HEK293 (cell line): ENCODE measurements at regions not wholly inside any gene's neighbourhood (a gene's known extent, or its start where the extent isn't known, plus 50 kb on each side); places are given as distances from the start of the nearest gene placed in this dataset.

Experiments used
- CTCF ChIA-PET: fragments of 350-600 bp; formaldehyde crosslinking; extraction: SDS; loops from one replicate; lab custom pipeline; 2021; ENCODE audit warnings: antibody characterized with exemption; lab: Yijun Ruan, JAX
- POLR2A ChIA-PET: fragments of 300-600 bp; formaldehyde crosslinking; extraction: SDS; loops from one replicate; lab custom pipeline; 2020; ENCODE audit warnings: antibody characterized with exemption, inconsistent platforms; lab: Yijun Ruan, JAX
- H3K27ac ChIP-seq: fragments of 200-500 bp; sonication (Bioruptor generic); 2 replicates; pipeline ENCODE4 v1.5.1; 2014; ENCODE audit warnings: low read depth, low read length, control low read depth, inconsistent platforms; ENCODE audit errors: extremely low read depth
- H3K36me3 ChIP-seq, 2 experiments: fragments of 200-500 bp in 1 of 2; sonication (Bioruptor generic) in 1 of 2; 1 replicate in 1 of 2; 2 replicates in 1 of 2; pipeline ENCODE4 v1.5.1; 2014 to 2017; ENCODE audit warnings: inconsistent platforms in 2 of 2, low read length in 2 of 2; ENCODE audit not compliant: control insufficient read depth in 2 of 2, insufficient read depth in 1 of 2
- H3K4me1 ChIP-seq: fragments of 200-500 bp; sonication (Bioruptor generic); 2 replicates; pipeline ENCODE4 v1.5.1; 2014; ENCODE audit warnings: mild to moderate bottlenecking, low read length, inconsistent platforms; ENCODE audit not compliant: control insufficient read depth, insufficient read depth
- H3K4me3 ChIP-seq: 2 replicates; pipeline ENCODE4 v1.5.1; 2011; ENCODE audit warnings: low read depth, mild to moderate bottlenecking, control low read depth, low read length, moderate library complexity
- H3K9me3 ChIP-seq: fragments of 200-500 bp; sonication (Bioruptor generic); 2 replicates; pipeline ENCODE4 v1.5.1; 2014; ENCODE audit warnings: low read depth, low read length, inconsistent platforms; ENCODE audit not compliant: control insufficient read depth, insufficient read depth
- GLIS2 ChIP-seq: fragments of 450-650 bp; formaldehyde crosslinking; IDR thresholded peaks from 2 replicates; pipeline ENCODE4 v1.5.1; 2016; ENCODE audit warnings: missing biosample characterization, missing genetic modification characterization
- OSR2 ChIP-seq: fragments of 450-650 bp; formaldehyde crosslinking; IDR thresholded peaks from 2 replicates; pipeline ENCODE4 v1.5.1; 2016; ENCODE audit warnings: missing biosample characterization, missing genetic modification characterization
- SALL2 ChIP-seq: fragments of 450-650 bp; formaldehyde crosslinking; IDR thresholded peaks from 2 replicates; pipeline ENCODE4 v1.5.0; 2017; ENCODE audit warnings: missing biosample characterization, mild to moderate bottlenecking, missing genetic modification characterization, borderline replicate concordance
- ZBTB17 ChIP-seq: fragments of 450-650 bp; formaldehyde crosslinking; IDR thresholded peaks from 2 replicates; pipeline ENCODE4 v1.5.1; 2016; ENCODE audit warnings: missing biosample characterization, missing genetic modification characterization
- ZFHX2 ChIP-seq: fragments of 450-650 bp; formaldehyde crosslinking; conservative IDR thresholded peaks from 2 replicates; pipeline ENCODE4 v1.5.1; 2016; ENCODE audit warnings: missing biosample characterization, missing genetic modification characterization
- ZNF16 ChIP-seq: fragments of 450-650 bp; formaldehyde crosslinking; IDR thresholded peaks from 2 replicates; pipeline ENCODE4 v1.5.1; 2016; ENCODE audit warnings: low read depth, missing biosample characterization, missing genetic modification characterization
- ZNF211 ChIP-seq: fragments of 450-650 bp; formaldehyde crosslinking; IDR thresholded peaks from 2 replicates; pipeline ENCODE4 v1.5.1; 2016; ENCODE audit warnings: low read depth, missing biosample characterization, missing genetic modification characterization
- ZNF292 ChIP-seq: fragments of 450-650 bp; formaldehyde crosslinking; IDR thresholded peaks from 2 replicates; pipeline ENCODE4 v1.5.1; 2016; ENCODE audit warnings: low read depth, missing biosample characterization, missing genetic modification characterization, borderline replicate concordance
- ZNF354C ChIP-seq: fragments of 450-650 bp; formaldehyde crosslinking; IDR thresholded peaks from 2 replicates; pipeline ENCODE4 v1.5.1; 2016; ENCODE audit warnings: missing biosample characterization, missing genetic modification characterization, low read depth, borderline replicate concordance
- ZNF48 ChIP-seq: fragments of 450-650 bp; formaldehyde crosslinking; IDR thresholded peaks from 2 replicates; pipeline ENCODE4 v1.5.1; 2016; ENCODE audit warnings: missing biosample characterization, missing genetic modification characterization
- ZNF600 ChIP-seq: fragments of 450-650 bp; formaldehyde crosslinking; IDR thresholded peaks from 2 replicates; pipeline ENCODE4 v1.5.1; 2016; ENCODE audit warnings: missing biosample characterization, missing genetic modification characterization
- ZNF623 ChIP-seq: fragments of 450-650 bp; formaldehyde crosslinking; IDR thresholded peaks from 2 replicates; pipeline ENCODE4 v1.5.1; 2016; ENCODE audit warnings: missing biosample characterization, missing genetic modification characterization
- ZNF670 ChIP-seq: fragments of 450-650 bp; formaldehyde crosslinking; IDR thresholded peaks from 2 replicates; pipeline ENCODE4 v1.5.1; 2016; ENCODE audit warnings: missing biosample characterization, missing genetic modification characterization, low read depth
- ZNF747 ChIP-seq: fragments of 450-650 bp; formaldehyde crosslinking; IDR thresholded peaks from 2 replicates; pipeline ENCODE4 v1.5.1; 2016; ENCODE audit warnings: missing biosample characterization, missing genetic modification characterization
- TF ChIP-seq, protein P1 (sequence below): fragments of 450-650 bp; formaldehyde crosslinking; IDR thresholded peaks from 2 replicates; pipeline ENCODE4 v1.5.1; 2016; ENCODE audit warnings: missing biosample characterization, missing genetic modification characterization
- TF ChIP-seq, protein P2 (sequence below): fragments of 450-650 bp; formaldehyde crosslinking; IDR thresholded peaks from 2 replicates; pipeline ENCODE4 v1.5.1; 2017; ENCODE audit warnings: missing biosample characterization, missing genetic modification characterization
- TF ChIP-seq, protein P3 (sequence below): fragments of 450-650 bp; formaldehyde crosslinking; IDR thresholded peaks from 2 replicates; pipeline ENCODE4; 2016; ENCODE audit warnings: missing biosample characterization, missing genetic modification characterization
- TF ChIP-seq, protein P4 (sequence below): fragments of 450-650 bp; formaldehyde crosslinking; IDR thresholded peaks from 2 replicates; pipeline ENCODE4 v1.5.1; 2016; ENCODE audit warnings: missing biosample characterization, missing genetic modification characterization

DNA sequence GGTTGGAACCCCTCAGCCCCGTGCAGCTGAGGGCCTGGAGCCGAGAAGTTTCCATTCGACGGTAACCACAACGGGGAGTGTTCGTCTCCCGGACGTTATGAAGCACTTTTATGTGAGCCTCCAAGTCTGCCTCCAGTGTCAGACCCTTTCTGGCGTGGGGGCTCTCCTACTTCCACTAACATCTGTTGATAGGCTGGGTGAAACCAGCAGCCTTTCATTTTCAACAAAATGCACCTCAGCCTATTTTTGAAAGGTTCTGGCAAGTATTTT lies 257.4 kb downstream of the THBS2 start:
- 0 out of 2 replicates have a peak, but pooled peaks cover 3% of the 10 kb centered on the region for H3K4me1 ChIP-seq
- H3K27ac ChIP-seq: no peak overlapping the region
- POLR2A ChIA-PET: no interaction called here
- H3K9me3 ChIP-seq: no peaks in the 10 kb centered on the region
- CTCF ChIA-PET: interaction anchor here (0.7 kb wide), 1 partner anchor 510 kb away, joined by 4 read pairs; no protein-coding TSS in a partner anchor
- TF ChIP-seq, protein P1, sequence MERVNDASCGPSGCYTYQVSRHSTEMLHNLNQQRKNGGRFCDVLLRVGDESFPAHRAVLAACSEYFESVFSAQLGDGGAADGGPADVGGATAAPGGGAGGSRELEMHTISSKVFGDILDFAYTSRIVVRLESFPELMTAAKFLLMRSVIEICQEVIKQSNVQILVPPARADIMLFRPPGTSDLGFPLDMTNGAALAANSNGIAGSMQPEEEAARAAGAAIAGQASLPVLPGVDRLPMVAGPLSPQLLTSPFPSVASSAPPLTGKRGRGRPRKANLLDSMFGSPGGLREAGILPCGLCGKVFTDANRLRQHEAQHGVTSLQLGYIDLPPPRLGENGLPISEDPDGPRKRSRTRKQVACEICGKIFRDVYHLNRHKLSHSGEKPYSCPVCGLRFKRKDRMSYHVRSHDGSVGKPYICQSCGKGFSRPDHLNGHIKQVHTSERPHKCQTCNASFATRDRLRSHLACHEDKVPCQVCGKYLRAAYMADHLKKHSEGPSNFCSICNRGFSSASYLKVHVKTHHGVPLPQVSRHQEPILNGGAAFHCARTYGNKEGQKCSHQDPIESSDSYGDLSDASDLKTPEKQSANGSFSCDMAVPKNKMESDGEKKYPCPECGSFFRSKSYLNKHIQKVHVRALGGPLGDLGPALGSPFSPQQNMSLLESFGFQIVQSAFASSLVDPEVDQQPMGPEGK (tag by site-specific recombination): no peak
- TF ChIP-seq ZBTB17 (tag by site-specific recombination): no peak
- TF ChIP-seq ZNF211 (tag by site-specific recombination): no peak
- TF ChIP-seq ZNF48 (tag by site-specific recombination): no peak
- no peak for TF ChIP-seq ZNF747 (tag by site-specific recombination)
- no peak for TF ChIP-seq ZNF354C (tag by site-specific recombination)
- no peak for TF ChIP-seq ZFHX2 (tag by site-specific recombination)
- no peak for TF ChIP-seq ZNF600 (tag by site-specific recombination)
- TF ChIP-seq ZNF670: no peak
- no peak overlapping the region for H3K4me3 ChIP-seq
- no peaks in the 10 kb centered on the region for H3K36me3 ChIP-seq

DNA sequence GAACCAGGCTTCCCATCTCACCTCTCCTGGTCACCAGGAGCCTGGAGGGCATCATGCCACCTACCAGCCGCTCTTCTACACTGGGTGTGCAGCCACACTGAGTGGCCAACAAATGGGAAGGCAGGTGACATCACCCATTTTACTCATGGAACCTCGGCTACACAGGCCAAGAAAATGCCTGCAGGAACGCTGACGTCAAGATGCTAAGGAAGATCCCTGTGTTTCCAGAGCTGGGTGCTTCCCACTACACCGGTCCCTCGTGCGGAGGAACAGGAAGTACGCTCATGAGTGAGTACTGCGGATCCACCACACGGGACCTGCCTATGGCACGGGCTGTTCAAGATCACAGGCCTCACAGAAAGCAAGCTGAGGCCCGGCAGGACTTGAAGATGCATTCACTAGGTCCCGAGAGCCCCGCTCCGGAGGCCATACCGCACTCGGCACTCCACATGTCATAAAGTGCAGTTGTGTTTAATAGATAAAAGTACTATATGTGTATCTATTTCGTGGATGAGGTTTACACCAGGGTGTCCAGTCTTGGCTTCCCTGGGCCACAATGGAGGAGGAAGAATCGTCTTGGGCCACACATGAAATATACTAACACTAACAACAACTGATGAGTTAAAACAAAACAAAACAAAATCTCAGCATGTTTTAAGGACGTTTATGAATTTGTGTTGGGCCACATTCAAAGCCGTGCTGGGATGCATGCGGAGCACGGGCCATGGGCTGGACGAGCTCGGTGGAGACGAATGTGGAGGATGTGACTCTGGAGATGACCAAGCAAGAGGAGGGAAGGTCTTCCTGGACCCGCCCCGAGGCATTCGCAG lies 257.9 kb downstream of the THBS2 start:
- Histone ChIP-seq H3K4me3 (no peak overlapping the region), H3K9me3 (no peaks in the 10 kb centered on the region), H3K36me3 (no peaks in the 10 kb centered on the region), H3K27ac (no peak overlapping the region), H3K4me1 (0 out of 2 replicates have a peak, but pooled peaks cover 3% of the 10 kb centered on the region)
- no peak for TF ChIP-seq OSR2 (tag by site-specific recombination)
- TF ChIP-seq SALL2 (tag by site-specific recombination): no peak
- no peak for TF ChIP-seq ZNF623 (tag by site-specific recombination)
- no peak for TF ChIP-seq ZNF16
- TF ChIP-seq, protein P2, sequence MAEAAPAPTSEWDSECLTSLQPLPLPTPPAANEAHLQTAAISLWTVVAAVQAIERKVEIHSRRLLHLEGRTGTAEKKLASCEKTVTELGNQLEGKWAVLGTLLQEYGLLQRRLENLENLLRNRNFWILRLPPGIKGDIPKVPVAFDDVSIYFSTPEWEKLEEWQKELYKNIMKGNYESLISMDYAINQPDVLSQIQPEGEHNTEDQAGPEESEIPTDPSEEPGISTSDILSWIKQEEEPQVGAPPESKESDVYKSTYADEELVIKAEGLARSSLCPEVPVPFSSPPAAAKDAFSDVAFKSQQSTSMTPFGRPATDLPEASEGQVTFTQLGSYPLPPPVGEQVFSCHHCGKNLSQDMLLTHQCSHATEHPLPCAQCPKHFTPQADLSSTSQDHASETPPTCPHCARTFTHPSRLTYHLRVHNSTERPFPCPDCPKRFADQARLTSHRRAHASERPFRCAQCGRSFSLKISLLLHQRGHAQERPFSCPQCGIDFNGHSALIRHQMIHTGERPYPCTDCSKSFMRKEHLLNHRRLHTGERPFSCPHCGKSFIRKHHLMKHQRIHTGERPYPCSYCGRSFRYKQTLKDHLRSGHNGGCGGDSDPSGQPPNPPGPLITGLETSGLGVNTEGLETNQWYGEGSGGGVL: no peak
- CTCF ChIA-PET: no interaction called here
- POLR2A ChIA-PET: no interaction called here

DNA sequence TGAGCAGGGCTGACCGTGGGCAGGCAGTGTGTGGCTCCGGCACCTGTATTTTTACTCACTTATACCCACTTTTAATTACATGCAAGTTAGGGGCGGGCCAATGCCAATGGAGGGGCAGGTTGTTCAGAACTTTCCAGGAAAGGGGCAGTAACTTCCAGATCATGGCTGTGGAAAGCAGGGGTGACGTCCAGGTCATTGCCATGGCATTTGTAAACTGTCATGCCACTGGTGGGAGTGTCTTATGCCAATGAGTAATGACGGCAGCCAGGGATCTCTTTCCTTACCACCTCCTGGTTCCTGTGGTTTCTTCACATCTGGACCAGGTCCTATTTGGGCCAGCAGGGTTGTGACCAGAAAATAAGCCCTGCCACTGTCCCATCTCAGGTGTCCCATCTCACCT lies 258.7 kb downstream of the THBS2 start:
- TF ChIP-seq ZNF292 (tag by site-specific recombination): no peak
- no peak for TF ChIP-seq GLIS2 (tag by site-specific recombination)
- TF ChIP-seq, protein P3, sequence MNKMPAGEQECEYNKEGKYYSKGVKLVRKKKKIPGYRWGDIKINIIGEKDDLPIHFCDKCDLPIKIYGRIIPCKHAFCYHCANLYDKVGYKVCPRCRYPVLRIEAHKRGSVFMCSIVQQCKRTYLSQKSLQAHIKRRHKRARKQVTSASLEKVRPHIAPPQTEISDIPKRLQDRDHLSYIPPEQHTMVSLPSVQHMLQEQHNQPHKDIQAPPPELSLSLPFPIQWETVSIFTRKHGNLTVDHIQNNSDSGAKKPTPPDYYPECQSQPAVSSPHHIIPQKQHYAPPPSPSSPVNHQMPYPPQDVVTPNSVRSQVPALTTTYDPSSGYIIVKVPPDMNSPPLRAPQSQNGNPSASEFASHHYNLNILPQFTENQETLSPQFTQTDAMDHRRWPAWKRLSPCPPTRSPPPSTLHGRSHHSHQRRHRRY (tag by site-specific recombination): no peak
- TF ChIP-seq, protein P4, sequence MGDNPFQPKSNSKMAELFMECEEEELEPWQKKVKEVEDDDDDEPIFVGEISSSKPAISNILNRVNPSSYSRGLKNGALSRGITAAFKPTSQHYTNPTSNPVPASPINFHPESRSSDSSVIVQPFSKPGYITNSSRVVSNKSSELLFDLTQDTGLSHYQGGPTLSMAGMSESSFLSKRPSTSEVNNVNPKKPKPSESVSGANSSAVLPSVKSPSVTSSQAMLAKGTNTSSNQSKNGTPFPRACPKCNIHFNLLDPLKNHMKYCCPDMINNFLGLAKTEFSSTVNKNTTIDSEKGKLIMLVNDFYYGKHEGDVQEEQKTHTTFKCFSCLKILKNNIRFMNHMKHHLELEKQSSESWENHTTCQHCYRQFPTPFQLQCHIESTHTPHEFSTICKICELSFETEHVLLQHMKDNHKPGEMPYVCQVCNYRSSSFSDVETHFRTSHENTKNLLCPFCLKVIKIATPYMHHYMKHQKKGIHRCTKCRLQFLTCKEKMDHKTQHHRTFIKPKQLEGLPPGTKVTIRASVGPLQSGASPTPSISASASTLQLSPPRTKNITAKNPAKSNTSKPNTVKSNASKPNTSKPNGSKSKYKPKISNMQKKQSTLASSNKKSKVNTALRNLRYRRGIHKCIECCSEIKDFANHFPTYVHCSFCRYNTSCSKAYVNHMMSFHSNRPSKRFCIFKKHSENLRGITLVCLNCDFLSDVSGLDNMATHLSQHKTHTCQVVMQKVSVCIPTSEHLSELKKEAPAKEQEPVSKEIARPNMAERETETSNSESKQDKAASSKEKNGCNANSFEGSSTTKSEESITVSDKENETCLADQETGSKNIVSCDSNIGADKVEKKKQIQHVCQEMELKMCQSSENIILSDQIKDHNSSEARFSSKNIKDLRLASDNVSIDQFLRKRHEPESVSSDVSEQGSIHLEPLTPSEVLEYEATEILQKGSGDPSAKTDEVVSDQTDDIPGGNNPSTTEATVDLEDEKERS (tag by site-specific recombination): no peak
- TF ChIP-seq, all 188 proteins: peak for 0
- ChIA-PET POLR2A (no interaction called here), CTCF (no interaction called here)
- 0 out of 2 replicates have a peak, but pooled peaks cover 3% of the 10 kb centered on the region for H3K4me1 ChIP-seq
- no peak overlapping the region for H3K4me3 ChIP-seq
- H3K36me3 ChIP-seq: no peaks in the 10 kb centered on the region
- no peak overlapping the region for H3K27ac ChIP-seq
- H3K9me3 ChIP-seq: no peaks in the 10 kb centered on the region
